ENCODE measurements at regions not wholly inside any gene's neighbourhood (a gene's known extent, or its start where the extent isn't known, plus 50 kb on each side); places are given as distances from the start of the nearest gene placed in this dataset.
"Not testable (repeated sequence)": the region's sequence is repeated elsewhere in the genome, so short reads cannot be mapped to it uniquely, and the experiment has no call there.

DNA sequence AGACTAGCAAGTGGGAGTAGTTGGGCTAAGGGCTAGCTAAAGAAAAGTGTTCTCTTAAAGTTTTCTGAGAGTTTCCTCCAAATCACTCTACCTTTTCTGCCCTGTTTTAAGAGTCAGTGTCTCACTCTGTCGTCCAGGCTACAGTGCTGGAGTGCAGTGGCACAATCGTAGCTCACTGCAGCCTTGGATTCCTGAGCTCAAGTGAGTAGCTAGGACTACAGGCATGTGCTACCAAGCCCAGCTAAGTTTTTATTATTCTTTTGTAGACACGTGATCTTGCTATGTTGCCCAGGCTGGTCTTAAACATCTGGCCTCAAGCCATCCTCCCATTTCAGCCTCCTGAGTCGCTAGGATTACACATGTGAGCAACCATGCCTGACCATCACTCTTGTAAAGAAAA, 378.9 kb downstream of the CAAP1 start:
- in situ Hi-C loops (cut with MboI; ENCODE audit: low sequenced_read_pairs): no loop called here

DNA sequence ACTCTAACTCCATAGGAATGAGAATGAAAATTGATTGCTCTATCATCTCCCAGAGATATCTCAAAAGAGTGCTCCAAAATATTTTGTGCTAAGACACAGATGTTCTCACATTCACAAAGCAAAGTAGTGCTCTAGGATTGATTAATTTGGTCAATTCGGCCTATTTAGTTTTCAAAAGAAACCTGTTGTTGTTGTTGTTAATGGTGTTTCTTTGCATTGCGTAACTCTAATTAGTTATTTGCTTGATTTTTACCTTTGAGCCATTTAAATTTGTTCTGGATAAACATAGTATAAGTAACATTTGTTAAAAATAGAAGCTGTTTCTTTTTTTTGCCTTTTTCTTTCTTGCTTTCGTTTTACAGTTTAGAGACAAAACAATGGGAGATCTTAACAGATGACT, 382.5 kb downstream of the CAAP1 start:
- in situ Hi-C loops (cut with MboI; ENCODE audit: low sequenced_read_pairs): no loop called here

DNA sequence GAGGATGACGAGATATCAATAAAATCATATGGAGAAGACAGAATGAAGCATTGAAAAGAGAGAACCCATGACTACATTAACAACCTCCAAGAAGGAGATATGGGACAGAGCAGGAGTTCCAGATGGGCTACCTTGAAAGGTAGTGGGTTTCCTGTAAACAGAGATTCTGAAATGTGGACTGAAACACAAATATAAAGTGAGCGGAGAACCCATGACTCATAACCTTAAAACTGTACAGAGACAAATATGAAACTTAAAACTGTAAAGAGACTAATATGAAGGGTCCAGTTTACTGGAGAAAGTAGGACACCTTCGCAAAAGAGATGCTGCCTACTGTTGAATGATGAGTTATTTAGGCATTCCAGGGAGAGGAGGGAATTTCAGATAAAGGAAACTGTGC, 383.7 kb downstream of the CAAP1 start:
- in situ Hi-C loops (cut with MboI; ENCODE audit: low sequenced_read_pairs): no loop called here

DNA sequence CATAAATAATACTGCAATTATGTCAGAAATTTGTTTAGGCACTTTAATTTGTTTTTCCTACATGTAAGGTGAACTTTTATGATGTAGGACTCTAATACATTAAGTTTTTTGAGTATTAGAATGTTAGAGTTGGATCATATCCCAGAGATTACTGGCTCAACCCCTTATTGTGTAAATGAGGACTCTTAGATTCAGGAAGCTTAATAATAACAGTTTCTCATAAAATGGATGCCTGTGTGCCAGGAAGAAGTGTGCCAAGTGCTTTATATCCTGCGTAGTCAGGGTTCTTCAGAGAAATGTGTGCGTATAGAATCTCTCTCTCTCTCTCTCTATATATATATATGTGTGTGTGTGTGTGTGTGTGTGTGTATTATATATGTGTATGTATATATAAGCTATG, 388.5 kb downstream of the CAAP1 start:
- in situ Hi-C loops (cut with MboI; ENCODE audit: low sequenced_read_pairs): no loop called here

DNA sequence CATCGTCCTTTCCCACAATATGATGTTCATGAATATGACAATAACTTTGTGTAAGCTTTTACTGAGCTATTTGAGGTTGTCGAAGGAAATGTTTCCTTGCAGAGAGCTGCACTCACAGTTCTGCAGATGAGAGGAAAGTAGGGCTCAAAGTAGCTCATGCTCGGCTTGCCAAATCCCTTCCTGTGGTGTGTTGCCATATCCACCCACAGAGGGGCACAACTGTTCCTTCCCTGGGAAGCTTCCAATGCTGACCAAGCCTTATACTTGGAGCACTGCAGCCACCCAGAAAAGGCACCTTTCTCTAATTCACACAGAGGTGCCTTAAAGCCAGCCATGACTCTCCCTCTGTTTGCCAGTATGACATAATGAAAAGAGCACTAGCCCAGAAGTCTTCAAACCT, 390.3 kb downstream of the CAAP1 start:
- in situ Hi-C loops (cut with MboI; ENCODE audit: low sequenced_read_pairs): no loop called here

DNA sequence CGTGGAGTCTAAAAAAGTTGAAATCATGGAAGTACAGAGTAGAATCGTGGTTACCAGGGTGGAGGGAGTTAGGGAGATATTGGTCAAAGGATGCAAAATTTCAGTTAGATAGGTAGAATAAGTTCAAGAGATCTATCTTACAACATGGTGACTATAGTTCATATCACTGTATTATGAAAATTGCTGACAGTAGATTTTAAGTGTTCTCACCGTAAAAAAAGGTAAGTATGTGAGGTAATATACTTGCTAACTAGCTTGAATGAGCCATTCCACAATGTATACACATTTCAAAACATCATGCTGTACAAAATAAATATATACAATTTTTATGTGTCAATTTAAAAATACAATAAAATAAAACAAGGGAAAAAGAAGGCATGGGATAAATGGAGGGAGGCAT, 392.1 kb downstream of the CAAP1 start:
- in situ Hi-C loops (cut with MboI; ENCODE audit: low sequenced_read_pairs): no loop called here

DNA sequence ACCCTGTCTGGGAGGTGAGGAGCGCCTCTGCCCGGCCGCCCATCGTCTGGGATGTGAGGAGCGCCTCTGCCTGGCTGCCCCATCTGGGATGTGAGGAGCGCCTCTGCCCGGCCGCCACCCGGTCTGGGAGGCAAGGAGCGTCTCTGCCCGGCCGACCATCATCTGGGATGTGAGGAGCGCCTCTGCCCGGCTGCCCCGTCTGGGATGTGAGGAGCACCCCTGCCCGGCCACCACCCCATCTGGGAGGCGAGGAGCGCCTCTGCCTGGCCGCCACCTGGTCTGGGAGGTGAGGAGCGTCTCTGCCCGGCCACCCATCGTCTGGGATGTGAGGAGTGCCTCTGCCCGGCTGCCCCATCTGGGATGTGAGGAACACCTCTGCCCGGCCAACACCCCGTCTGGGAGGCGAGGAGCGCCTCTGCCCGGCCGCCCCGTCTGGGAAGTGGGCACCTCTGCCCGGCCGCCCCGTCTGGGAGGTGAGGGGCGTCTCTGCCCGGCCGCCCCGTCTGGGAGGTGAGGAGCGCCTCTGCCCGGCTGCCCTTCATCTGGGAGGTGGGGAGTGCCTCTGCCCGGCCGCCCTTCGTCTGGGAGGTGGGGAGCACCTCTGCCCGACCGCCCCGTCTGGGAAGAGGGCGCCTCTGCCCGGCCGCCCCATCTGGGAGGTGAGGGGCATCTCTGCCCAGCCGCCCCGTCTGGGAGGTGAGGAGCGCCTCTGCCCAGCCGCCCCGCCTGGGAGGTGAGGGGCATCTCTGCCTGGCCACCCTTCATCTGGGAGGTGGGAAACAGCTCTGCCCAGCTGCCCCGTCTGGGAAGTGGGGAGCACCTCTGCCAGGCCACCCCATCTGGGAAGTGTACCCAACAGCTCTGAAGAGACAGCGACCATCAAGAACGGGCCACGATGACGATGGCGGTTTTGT, 399.7 kb downstream of the CAAP1 start:
- in situ Hi-C loops (cut with MboI; ENCODE audit: low sequenced_read_pairs): not testable (repeated sequence)

DNA sequence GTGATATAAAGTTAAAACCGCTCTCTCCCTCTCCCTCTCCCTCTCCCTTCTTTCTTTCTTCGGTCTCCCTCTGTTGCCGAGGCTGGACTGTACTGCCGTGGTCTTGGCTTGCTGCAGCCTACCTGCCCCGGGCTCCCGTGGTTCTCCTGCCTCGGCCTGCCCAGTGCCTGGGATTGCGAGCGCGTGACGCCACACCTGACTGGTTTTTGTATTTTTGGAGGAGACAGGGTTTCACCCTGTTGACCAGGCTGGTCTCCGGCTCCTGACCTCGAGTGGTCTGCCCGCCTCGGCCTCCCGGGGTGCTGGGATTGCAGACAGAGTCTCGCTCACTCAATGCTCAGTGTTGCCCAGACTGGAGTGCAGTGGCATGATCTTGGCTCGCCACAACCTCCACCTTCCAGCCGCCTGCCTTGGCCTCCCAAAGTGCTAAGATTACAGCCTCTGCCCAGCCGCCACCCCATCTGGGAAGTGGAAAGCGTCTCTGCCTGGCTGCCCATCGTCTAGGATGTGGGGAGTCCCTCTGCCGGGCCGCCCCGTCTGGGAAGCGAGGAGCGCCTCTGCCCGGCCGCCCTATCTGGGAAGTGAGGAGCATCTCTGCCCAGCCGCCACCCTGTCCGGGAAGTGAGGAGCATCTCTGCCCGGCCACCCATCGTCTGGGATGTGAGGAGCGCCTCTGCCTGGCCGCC, 400.5 kb downstream of the CAAP1 start:
- in situ Hi-C loops (cut with MboI; ENCODE audit: low sequenced_read_pairs): not testable (repeated sequence)

DNA sequence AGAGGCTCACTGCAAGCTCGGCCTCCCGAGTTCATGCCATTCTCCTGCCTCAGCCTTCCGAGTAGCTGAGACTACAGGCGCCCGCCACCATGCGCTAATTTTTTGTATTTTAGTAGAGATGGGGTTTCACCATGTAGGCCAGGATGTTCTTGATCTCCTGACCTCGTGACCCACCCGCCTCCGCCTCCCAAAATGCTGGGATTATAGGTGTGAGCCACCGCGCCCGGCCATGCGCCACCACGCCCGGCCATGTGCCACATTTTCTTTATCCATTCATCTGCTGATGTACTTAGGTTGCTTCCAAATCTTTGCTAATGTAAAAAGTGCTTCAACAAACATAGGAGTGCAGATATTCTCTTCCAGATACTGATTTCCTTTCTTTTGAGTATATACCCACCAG, 408.6 kb downstream of the CAAP1 start:
- in situ Hi-C loops (cut with MboI; ENCODE audit: low sequenced_read_pairs): no loop called here

DNA sequence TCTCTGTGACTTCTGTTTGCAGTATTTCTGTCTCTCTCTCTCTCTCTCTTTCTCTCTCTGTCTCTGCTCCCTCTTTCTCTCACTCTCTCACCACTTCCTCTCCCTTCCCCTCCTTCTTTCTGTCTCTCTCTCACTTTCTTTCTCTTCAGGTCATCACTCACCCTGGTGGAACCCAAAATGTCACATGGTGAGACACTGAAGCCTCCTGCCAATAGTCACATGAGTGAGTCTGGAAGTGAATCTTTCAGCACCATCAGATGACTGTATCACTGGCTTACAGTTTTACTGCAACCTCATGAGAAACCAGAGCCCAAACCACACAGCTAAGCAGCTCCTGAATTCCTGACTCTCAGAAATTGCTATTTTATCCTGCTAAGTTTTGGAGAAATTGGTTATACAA, 414.6 kb downstream of the CAAP1 start:
- in situ Hi-C loops (cut with MboI; ENCODE audit: low sequenced_read_pairs): no loop called here

DNA sequence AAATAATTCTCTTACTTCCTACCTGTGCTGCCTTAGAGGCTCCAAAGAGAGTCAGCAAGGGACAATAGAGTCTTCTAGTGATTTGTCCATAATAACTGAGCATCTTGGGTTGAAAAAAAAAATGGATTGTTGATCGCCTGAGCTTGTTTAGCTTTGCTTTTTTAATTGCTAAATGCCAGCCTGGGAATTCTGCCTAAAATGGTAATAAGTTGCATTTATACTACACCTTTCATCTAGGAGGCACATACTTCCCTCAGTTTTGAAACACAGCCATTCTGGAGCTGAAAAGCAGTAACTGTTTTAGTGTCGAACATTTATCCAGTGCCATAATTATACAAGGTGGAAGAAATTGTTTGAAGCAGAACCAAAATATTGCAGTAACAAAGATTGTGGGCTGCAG, 421.3 kb downstream of the CAAP1 start:
- in situ Hi-C loops (cut with MboI; ENCODE audit: low sequenced_read_pairs): no loop called here

DNA sequence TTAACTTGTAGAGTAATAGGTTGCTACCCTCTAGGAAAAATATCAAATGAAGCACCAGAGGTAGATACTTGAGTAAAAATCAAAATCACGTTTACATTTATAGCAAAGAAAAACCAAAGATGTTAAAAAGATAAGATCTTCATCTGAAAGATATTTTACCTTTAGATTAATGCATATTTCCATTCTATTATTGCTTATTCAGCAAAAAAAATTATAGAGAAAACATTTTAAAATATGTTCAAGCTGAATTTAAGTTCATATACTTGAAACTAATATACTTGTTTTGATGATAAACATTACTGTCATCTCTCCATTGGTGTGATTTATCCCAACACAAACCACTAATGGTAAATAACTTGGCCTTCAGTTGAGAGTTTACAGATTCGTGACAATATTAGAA, 422.3 kb downstream of the CAAP1 start:
- in situ Hi-C loops (cut with MboI; ENCODE audit: low sequenced_read_pairs): no loop called here

DNA sequence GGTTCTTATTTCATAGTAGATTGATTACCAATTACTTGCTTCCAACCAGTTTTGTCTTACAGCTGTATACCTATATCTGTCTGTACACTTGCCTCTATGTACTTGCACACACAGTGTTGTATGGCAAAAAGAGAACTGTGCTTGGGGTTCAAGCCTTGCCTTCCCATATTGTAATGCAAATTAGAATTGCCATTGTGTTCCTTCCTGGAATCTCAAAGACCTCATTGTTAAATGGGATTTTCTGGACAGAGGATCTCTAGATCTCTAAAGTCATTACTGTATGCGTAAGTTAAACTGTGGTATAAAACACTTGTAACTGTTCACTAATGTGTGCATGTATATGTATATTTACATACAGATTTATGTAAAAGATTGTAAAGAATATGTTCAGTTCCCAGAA, 428.8 kb downstream of the CAAP1 start:
- in situ Hi-C loops (cut with MboI; ENCODE audit: low sequenced_read_pairs): no loop called here

DNA sequence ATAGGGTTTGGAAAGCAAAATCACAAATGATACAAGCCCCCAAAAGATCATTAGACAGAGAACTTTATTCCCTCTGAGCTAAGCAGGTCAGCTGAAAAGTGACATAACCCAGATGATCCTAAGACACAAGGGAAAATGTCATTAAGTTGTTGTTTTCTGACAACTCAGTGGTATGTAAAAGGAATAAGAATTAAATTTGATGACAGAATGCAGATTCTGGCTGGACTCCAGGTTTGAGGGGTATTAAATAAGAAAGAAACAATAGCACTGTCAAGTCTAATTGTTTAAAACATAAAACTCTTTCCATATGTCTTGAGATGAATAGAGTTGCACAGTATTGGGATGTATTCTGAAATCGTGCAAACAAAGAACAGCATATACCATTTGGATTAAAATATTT, 429.9 kb downstream of the CAAP1 start:
- in situ Hi-C loops (cut with MboI; ENCODE audit: low sequenced_read_pairs): no loop called here

DNA sequence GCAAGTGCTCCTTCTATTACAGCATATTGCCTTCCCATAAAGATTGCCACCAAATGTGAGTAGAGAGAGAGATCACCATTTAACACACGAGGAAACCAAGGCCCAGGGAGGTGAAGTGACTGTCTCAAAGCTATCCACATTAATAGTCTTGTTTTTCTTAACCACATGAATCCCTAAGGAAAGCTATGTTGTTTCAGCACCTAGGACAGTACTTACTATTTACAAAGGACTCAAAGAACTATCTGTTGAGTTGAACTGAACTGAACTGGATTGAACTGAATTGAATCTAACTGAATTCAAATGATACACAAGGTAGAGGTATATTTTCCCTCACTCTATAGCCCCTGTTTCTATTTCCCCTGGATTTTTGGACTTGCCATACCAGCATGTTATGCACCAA, 430.4 kb downstream of the CAAP1 start:
- in situ Hi-C loops (cut with MboI; ENCODE audit: low sequenced_read_pairs): no loop called here

DNA sequence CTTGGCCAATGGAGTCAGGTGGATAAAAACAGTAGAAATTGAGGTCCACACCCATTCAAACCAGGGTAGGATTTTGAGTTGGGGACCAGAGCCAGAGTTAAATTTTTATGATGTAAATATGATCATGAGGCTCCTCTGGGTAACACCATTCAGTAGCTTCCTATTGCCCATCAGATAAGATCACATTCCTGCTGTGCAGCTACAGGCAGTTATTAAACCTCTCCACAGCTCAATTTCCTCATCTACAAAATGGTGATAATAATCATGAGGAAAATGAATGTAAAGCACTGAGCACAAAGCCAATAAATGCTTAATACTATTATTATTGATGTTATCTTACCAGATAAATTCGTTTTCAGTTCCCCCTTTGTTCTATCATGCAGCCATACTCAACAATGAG, 432.0 kb downstream of the CAAP1 start:
- in situ Hi-C loops (cut with MboI; ENCODE audit: low sequenced_read_pairs): no loop called here

DNA sequence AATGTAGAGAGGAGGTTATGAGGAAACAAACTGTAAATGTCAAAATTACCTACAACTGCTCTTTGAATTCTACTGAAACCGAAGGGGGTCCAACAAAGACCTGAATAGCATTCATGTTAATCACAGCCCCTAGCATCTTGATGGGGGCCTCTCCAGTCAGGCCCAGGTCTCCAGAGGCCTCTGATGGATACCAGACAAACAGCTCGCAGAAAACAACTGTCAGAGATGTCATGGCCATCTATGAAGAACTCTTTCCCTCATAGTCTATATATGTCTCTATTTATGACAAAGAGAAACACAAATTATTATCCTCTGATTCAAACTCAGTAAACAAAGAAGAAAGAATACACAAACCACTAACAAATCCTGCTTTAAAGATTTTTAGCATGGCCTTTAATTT, 432.6 kb downstream of the CAAP1 start:
- in situ Hi-C loops (cut with MboI; ENCODE audit: low sequenced_read_pairs): no loop called here

DNA sequence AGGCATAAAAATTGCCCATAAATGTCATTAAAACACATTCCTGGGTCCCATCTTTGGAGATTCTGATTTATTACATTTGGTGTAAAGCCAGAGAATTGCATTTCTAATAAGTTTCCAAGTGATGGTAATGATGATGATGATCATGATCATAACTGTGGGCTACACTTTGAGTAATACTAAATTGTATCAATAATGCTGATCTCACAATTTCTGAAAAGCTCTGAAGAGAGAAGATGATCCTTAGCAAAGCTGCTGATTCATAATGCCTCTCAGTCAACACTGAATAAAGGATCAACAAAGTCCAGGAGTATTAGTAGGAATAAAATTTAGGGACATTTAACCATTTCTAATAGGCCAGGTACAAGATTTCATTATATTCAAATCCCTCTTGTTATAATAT, 434.5 kb downstream of the CAAP1 start:
- in situ Hi-C loops (cut with MboI; ENCODE audit: low sequenced_read_pairs): no loop called here

DNA sequence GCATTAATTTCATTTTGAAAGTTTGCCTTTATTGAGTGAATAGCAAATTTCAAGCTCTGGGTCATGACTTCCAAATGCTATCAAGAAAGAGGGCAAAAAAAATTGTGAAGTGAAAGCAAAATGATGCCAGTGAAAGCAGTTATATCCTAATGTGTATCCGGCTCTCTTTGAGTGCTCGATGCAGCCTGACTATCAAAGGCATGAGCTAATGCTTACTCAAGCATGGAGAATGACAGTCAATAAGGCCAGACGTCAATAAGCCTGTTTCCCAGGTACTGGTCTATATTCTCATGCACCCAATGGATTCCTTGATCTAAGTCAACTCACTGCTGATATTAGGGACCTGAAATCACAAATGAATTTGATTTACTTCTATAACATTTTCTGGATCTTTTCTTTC, 435.5 kb downstream of the CAAP1 start:
- in situ Hi-C loops (cut with MboI; ENCODE audit: low sequenced_read_pairs): no loop called here

DNA sequence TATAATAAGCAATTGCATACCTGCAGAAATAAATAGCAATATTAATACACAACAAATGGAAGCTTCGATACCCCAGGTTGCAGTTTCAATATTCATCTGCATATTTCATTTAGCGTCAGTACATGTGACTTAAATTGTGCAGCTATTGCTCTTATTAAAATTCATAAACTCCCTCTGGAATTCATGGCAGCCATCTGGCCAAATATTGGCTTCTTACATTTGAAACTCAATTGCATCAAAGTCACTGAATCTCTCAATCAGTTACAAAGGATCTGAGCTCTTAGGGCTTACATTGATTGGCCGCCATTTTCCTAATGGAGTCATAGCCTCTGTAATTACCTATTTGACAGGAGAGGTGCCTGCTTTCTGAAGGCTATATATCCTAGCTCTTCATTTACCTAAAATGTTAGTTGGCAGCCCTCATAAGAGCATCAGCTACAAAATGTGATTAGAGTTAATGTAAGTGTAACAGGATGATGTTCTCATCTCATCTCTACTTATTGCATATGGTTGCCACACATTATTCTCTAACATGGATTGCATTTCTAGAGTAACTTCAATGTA, 453.5 kb downstream of the CAAP1 start:
- in situ Hi-C loops (cut with MboI; ENCODE audit: low sequenced_read_pairs): no loop called here

DNA sequence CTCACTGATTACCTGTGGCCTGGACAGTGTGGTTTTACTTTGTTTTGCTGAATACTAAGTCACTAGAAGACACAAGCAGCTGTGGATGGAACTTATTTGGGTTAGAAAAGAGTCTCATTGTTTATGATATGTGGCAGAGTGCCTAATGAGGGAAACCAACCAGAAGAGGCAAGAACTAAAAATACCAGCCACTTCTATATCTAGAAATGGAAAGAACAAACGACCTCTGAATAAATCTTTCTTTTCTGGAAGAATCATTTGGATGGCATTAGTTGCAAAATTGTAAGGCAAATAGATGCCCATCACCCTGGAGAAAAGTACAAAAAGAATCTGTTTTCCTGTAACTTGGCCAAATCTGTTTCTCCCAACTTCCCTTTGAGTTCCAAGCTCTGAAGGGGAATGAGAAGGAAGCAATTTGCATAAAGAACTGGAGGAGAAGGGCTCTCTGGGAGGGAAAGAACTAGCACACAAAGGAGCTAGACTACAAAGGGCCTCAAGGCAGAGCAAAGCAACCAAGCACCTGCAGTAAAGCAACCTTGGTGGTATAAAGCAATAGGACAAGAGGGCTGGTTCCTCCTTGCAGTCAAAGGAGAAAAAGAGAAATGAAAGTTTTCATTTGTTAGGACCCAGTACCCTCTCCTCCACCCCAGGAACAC, 455.4 kb downstream of the CAAP1 start:
- in situ Hi-C loops (cut with MboI; ENCODE audit: low sequenced_read_pairs): no loop called here

Measured in HL-60/S4 treated with retinoic acid at 250 ng/mL for 4 days and 3 days (cell line).